HCEC 1CT (cell line): ENCODE measurements at regions not wholly inside any gene's neighbourhood (a gene's known extent, or its start where the extent isn't known, plus 50 kb on each side); places are given as distances from the start of the nearest gene placed in this dataset.
"Not testable (repeated sequence)": the region's sequence is repeated elsewhere in the genome, so short reads cannot be mapped to it uniquely, and the experiment has no call there.

Experiments
- DNase-seq: peaks from one replicate; pipeline ENCODE4 v3.0.0-alpha.2; 2017

GRCh38 chr1:99544328-99544727 is 101.6 kb upstream of the PALMD start:
- DNase-seq: peak; percentile 69

DNA sequence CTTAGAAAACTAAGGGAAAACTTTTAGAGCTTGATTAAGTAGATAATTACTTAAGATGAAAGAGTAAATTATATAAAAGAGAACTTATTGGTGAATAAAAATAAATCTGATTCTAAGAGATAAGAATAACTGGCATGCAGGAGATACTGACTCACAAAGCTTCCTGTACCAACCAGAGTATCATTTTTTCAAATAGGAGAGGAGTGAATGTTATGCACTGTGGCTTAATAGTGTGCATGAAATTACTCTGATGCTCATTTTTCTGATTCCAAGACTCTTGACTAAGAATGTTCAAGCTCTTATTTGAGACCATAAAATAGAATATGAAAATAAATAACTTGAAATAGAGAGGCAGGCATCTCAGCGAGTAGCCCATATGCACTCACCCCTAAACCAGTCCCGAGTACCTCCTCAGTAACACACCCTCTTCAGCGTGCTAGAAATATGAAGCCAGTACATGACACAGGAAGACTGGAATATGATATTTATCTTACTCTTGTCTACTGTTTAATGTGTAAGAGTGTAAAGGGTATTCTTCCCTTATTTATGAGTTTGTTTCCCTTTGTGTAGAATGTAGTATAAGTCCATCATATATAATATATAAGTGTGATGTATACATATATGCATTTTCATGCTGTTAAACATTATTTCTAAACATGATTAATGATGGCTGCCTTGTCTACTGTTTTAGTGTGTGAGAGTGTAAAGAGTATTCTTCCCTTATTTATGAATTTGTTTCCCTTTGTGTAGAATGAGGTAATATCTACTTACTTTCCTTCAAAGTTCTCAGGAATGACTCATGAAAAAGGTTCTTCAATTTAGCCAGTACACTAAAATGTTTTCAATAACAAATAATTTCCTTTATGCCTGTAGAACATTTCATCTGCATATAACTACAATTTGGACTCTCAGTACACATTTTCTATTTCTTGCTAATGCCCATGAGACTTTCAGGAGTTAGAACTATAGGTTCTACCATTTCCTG is 99.2 kb upstream of the PALMD start:
- peak; percentile 41 for DNase-seq

DNA sequence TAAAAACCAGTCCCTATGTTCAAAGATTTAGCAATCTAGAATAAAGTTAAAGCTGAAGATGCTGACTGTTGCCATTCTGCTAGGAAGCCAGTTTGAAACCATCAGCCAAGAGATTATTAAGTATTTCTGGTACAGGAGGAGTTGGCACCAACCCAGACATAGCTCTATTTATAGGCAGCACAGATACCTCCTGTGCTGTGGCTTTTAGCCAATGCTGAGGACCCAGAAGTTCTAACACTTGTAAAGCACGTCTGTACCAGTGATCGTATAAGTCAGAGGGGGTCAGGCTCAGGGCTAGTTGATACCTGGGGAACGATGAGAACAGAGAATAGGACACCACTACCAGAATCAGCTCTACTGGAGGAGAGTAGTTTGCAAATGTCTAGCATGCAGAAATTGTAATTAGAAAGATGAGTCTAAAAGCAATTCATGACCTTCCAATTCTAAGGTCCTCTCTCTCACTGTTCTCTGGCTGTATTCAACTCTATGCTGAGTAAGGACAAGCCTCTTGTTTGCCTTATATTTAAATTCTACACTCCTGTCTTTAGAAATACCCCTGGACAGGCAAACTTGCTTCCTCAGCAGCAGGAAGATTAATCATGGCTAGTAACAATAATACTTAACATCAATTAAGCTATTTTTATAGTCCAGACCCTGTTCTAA is 96.8 kb upstream of the PALMD start:
- no peak for DNase-seq

- no peak for DNase-seq
Measured at GRCh38 chr1:99550198-99550597, 95.7 kb upstream of the PALMD start.

- DNase-seq: no peak
Measured at GRCh38 chr1:99551812-99552614, 93.9 kb upstream of the PALMD start.

- no peak for DNase-seq
Measured at GRCh38 chr1:99553301-99553700, 92.6 kb upstream of the PALMD start.

DNA sequence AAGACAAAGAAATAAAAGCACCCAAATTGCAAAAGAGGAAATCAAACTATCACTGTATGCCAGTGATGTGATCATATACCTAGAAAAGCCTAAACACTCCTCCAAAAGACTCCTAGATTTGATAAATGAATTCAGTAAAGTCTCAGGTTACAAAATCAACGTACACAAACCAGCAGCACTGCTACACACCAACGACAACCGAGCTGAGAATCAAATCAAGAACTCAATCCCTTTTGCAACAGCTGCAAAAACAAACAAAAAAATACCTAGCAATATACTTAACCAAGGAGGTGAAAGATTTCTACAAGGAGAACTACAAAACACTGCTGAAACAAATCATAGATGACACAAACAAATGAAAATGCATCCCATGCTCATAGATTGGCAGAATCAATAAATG is 92.1 kb upstream of the PALMD start:
- not testable (repeated sequence) for DNase-seq

- DNase-seq: no peak
Measured at GRCh38 chr1:99554727-99555126, 91.2 kb upstream of the PALMD start.

DNA sequence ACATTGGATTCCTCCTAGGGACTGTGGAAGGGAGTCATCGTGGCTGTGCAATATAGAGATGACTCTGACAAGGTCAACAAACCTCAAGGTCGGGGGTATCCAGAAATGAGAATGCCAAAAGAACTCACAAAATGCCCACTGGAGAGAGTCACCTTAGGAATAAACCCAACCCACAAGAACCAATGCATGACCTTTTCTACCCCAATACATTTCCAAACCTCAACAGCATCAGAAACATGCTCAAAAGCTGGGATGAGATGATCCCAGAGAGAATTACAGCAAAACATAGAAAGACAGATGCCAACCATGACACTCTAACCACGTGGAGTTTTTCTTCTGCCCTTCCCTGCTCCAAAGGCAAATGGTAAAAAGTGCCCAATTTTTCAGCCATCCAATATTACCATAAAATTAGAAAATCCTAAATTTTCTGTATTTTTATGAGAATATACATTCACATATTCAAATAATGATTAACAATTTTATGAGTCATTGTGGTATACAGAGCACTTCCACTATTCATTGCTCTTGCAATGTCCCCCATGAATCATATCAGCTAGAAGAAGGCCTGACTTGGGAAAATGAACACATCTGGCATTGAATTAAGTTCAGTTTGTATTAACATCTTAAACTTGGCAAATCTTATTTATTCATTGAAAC is 88.2 kb upstream of the PALMD start:
- DNase-seq: peak; percentile 95

DNA sequence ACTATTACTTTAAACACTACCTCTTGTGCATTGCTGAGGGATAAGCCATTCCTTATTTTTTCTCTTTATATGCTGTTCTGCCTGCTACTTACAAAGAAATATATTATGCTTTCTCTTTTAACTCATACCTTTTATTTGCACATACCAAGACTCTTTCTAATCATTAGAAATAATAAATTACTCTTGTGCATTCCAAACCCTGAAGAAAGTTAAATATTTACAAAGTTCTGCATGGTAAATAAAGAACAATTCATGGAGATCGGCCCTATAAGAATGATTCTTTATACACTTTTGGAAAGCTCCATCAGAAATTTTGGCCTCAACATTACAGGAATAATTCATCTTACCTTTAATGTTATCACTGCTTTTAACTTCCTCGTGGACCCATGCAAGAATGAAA is 86.7 kb upstream of the PALMD start:
- DNase-seq: no peak

- DNase-seq: no peak
Measured at GRCh38 chr1:99560207-99561040, 85.5 kb upstream of the PALMD start.

DNA sequence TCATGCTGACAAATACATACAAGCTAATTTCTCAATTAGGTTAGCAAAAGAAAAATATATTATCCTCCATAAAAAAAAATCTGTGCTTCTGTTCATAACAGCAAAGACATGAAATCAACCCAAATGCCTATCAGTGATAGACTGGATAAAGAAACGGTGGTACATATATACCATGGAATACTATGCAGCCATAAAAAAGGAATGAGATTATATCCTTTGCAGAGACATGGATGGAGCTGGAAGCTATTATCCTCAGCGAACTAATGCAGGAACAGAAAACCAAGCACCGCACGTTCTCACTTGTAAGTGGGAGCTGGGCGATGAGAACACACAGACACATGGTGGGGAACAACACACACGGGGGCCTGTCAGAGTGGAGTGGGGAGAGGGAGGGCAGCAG is 84.0 kb upstream of the PALMD start:
- DNase-seq: no peak

DNA sequence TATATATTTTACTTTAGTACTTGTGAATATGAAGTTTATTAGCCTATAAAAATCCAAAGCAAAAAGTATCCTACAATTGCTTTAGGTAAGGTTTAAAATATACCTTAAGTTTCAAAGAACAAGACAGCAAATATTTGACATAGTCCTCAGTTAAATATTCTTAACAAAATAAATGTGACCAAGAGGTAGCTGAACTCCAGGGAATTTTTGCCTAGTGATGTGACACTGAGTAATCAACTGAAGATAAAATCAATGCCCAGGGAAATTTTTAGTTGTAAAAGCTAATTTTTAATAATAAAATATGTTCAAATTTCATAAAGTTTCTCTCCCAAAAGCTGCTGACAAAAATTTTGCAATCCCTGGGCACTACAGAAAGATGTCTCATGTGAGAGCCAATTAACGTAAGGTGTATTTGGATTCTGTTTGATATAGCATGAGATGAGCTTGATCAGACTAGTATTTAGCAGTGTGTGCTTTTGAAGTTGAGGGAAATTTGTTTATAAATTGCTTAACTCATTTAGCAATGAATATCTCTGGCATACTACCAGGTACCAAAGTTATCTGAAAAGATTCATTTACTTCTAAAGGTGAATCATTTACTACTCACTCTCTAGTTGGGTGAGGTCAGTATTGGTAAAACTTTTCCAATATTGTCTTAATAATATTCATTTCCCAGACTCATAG is 80.2 kb upstream of the PALMD start:
- peak; percentile 7 for DNase-seq

DNA sequence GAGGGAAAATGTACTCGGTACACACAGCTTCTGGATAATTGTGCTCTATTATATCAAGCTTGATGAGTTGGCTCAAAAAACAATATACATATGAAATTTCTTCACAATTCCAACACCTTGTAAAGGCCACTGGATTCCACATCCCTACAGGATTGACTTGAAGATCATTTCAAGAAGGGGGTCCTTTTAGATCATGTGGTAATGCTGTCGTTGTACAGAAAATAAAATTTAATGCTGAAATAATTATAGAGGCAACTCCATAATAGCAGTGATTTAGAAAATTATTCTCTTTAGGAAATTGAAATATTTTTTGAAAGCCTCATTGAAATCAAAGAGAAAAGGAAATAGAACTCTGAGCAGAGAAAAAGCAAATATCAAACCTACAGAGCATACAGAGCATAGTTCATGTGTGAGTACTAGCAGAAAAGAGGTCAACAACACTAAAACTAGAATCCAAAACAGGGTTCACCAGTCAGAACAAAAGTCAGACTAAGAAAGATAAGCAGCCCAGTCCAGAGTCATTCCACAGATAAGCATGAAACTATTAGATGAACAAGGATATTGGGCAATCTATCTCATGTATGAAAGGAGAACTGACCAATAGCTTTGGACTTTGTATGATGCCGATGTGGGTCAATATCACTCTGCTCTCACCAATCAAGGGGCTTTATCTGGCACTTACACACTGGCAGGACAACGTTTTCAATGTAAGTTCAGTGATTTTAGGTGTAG is 79.5 kb upstream of the PALMD start:
- DNase-seq: no peak

DNA sequence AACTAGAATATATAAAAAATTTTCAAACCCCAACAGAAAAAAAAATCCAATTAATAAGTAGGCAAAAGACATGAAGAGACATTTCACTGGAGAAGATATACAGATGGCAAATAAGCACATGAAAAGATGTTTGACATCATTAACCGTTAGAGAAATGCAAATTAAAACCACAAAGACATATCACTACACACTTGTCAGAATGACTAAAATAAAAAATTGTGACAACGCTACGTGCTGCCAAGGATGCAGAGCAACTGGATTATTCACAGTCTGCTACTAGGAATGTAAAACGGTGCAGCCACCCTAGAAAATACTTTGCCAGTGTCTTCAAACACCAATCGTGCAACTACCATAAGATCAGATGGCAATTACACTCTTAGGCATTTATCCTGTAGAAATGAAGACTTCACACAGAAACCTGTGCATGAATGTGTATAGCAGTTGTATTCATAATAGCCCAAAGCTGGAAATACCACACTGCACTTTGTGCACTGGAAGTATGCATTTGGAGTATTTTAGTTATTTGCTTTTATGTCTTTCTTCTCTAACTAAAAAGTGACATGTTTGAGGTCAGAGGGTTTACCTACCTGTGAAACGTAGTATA is 75.3 kb upstream of the PALMD start:
- no peak for DNase-seq

DNA sequence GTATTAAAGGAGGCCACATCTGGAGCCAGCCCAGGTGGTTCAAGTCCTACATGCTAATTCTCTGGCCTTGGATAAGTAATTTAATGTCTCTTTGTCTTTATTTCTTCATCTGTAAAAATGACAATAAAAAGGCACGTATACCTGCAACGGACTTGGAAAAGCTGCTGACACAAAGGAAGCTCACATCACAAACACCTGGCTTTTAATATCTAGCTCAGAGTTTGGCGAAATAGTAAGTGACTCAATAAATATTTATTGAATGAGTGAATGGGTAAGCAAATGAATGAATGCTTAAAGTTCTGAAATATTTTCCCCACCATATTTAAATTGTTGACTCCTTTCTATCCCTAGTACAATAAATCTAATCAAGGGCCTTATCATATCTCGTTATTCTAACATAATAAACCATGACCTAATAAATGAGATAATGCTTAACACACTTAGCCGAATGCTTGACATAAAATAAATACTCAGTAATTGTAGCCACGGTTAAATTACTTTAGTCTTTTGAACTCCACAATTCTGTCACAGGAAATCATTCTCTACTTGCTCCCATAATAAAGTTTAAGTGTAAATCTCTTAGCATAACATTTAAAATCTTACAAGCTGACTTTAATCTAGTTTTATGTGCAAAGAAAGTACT is 74.7 kb upstream of the PALMD start:
- no peak for DNase-seq

DNA sequence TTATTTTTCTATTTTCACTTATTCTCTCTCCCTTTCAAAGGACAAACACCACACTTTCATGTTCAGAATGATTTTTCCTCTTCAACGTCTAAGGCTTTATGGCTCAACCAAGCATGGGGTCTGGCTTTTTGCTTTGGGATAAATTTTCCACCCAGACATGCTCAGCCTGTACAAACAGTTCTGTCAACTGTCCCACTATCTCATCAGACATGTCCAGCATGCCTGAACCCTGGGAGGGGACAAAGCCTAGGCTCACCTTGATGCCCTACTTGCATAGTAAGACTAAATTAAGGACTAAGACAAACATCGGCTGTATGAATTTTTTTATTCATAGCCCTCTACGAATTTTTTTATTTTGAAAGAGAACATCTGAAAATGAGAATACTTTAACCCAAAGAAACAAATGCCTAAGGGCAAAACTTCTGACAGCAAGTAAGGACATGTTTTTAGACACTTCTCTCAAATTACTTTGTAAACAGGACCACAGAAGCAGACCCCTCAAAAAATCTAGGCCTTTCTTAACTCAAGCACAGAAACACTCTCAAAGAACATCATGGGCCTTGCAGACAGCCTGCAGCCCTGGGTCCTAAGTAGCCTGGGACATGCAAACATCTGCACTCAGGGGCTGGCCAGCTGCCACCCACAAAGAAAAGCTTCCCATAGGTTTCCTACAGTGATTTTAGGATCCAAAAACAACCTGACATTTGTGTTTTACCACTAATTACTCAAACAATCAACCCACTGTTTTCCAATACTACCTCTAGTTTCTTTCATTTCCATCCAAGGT is 72.3 kb upstream of the PALMD start:
- no peak for DNase-seq

- DNase-seq: no peak
Measured at GRCh38 chr1:99577313-99577712, 68.6 kb upstream of the PALMD start.

DNA sequence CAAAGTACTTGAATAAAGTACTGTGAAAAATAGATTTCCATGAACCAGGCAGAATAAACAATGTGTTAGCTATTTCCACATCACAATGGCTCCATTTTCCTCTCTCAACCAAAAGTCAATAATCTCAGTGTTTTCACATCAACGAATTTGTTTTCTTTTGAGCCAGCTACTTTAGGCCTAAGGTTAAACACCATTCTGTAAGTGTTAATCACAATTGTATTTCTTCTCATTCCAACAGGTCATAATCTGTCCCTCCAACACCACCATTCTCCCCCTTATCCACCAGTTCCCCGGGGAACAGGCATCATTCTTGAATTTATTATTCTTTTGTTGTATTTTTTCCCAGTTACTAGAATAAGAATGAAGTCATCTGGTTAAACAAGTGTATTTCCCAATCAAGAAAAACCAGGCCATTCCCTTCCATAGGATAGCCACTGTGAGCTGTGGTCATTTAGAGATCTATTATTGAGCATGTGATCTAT is 66.2 kb upstream of the PALMD start:
- DNase-seq: no peak
